NCI-H2196 treated with DMSO at 0.1 percent for 48 hours (cell line): ENCODE measurements at regions not wholly inside any gene's neighbourhood (a gene's known extent, or its start where the extent isn't known, plus 50 kb on each side); places are given as distances from the start of the nearest gene placed in this dataset.

Experiments
- DNase-seq: peaks from one replicate; lab custom pipeline; 2025; ENCODE audit not compliant: unreplicated experiment; lab: John Stamatoyannopoulos, UW

- DNase-seq = no peak
These were observed 113.8 kb upstream of the FAM9B start for GRCh38 chrX:9147726-9148125.

- no peak for DNase-seq
These were observed 114.9 kb upstream of the FAM9B start for GRCh38 chrX:9148615-9149399.

- DNase-seq = no peak
These were observed 115.7 kb upstream of the FAM9B start for GRCh38 chrX:9149501-9150245.

GRCh38 chrX:9151772-9152307 is 117.9 kb upstream of the FAM9B start:
- DNase-seq = no peak

- no peak for DNase-seq
These were observed 119.4 kb upstream of the FAM9B start for GRCh38 chrX:9153300-9153699.

- no peak for DNase-seq
These were observed 124.7 kb upstream of the FAM9B start for GRCh38 chrX:9158611-9159010.

- no peak for DNase-seq
These were observed 126.9 kb upstream of the FAM9B start for GRCh38 chrX:9160698-9161329.

GRCh38 chrX:9162698-9163097 is 128.8 kb upstream of the FAM9B start:
- no peak for DNase-seq

- no peak for DNase-seq
These were observed 129.3 kb upstream of the FAM9B start for GRCh38 chrX:9163214-9163709.

GRCh38 chrX:9164086-9164485 is 130.2 kb upstream of the FAM9B start:
- no peak for DNase-seq

- no peak for DNase-seq
These were observed 130.9 kb upstream of the FAM9B start for GRCh38 chrX:9164533-9165426.

GRCh38 chrX:9166584-9166944 is 132.6 kb upstream of the FAM9B start:
- no peak for DNase-seq

- DNase-seq = no peak
These were observed 138.0 kb upstream of the FAM9B start for GRCh38 chrX:9171841-9172463.

GRCh38 chrX:9172464-9172850 is 138.5 kb upstream of the FAM9B start:
- DNase-seq = no peak

- DNase-seq = no peak
These were observed 146.7 kb upstream of the FAM9B start for GRCh38 chrX:9180623-9181022.

GRCh38 chrX:9182041-9182440 is 148.1 kb upstream of the FAM9B start:
- DNase-seq = no peak

GRCh38 chrX:9183481-9183880 is 149.6 kb upstream of the FAM9B start:
- no peak for DNase-seq

- DNase-seq = no peak
These were observed 150.3 kb upstream of the FAM9B start for GRCh38 chrX:9184211-9184610.

- peak; percentile 1 for DNase-seq
These were observed 154.2 kb upstream of the FAM9B start for GRCh38 chrX:9188117-9188516.

- DNase-seq = no peak
These were observed 155.4 kb upstream of the FAM9B start for GRCh38 chrX:9189286-9189685.
